Astrocyte (in vitro differentiated cells and primary cell): ENCODE measurements at regions not wholly inside any gene's neighbourhood (a gene's known extent, or its start where the extent isn't known, plus 50 kb on each side); places are given as distances from the start of the nearest gene placed in this dataset.

Experiments used
- EZH2 ChIP-seq: IDR thresholded peaks from 2 replicates; pipeline ENCODE4 v1.6.1; 2012; ENCODE audit warnings: mild to moderate bottlenecking, low read length, inconsistent platforms; ENCODE audit not compliant: insufficient read depth
- TF ChIP-seq, protein P1 (sequence below): IDR thresholded peaks from 2 replicates; pipeline ENCODE4 v1.5.1; 2011; ENCODE audit warnings: low read depth, mild to moderate bottlenecking, inconsistent platforms, low read length, moderate library complexity; ENCODE audit not compliant: insufficient read depth

DNA sequence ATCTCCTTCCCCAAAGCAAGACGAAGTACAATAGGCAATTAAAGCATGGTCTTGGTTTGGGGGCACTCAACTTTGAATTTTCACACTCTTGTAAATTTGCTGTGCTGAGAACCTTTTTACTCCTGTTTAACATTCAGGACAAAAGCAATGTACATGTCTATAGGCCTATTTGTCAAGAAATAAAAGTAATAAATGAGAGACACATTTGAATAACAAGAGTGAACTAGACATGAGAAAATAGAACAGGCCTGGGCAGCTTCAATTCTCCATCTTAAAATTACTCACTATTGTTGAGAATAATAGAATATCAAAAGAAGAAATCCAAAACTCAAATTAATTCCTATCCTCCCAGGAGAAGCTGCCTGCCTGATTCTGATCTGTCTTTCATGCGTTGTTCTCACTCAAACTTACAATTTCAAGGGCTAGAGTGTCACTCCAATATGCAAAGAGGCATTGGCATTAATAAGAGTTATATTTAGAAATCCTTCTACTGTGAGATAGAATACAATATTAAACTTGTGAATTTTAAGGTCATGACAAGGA is 192.9 kb upstream of the CCNG1 start:
- TF ChIP-seq, protein P1, sequence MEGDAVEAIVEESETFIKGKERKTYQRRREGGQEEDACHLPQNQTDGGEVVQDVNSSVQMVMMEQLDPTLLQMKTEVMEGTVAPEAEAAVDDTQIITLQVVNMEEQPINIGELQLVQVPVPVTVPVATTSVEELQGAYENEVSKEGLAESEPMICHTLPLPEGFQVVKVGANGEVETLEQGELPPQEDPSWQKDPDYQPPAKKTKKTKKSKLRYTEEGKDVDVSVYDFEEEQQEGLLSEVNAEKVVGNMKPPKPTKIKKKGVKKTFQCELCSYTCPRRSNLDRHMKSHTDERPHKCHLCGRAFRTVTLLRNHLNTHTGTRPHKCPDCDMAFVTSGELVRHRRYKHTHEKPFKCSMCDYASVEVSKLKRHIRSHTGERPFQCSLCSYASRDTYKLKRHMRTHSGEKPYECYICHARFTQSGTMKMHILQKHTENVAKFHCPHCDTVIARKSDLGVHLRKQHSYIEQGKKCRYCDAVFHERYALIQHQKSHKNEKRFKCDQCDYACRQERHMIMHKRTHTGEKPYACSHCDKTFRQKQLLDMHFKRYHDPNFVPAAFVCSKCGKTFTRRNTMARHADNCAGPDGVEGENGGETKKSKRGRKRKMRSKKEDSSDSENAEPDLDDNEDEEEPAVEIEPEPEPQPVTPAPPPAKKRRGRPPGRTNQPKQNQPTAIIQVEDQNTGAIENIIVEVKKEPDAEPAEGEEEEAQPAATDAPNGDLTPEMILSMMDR = no peak
- TF ChIP-seq EZH2 = no peak
